MM.1S (cell line): ENCODE measurements at regions not wholly inside any gene's neighbourhood (a gene's known extent, or its start where the extent isn't known, plus 50 kb on each side); places are given as distances from the start of the nearest gene placed in this dataset.

Experiments
- EZH2 ChIP-seq: fragments of 300-600 bp; sonication (generic); optimal IDR thresholded peaks from 2 replicates; pipeline ENCODE3; 2017; ENCODE audit warnings: low read depth, mild to moderate bottlenecking, antibody characterized with exemption, low read length, mixed read lengths
- TF ChIP-seq, protein P1 (sequence below): fragments of 300-600 bp; sonication (generic); IDR thresholded peaks from 2 replicates; pipeline ENCODE4 v1.5.1; 2016; ENCODE audit warnings: antibody characterized with exemption, low read length, mixed read lengths

- TF ChIP-seq EZH2 = no peak
- TF ChIP-seq, protein P1, sequence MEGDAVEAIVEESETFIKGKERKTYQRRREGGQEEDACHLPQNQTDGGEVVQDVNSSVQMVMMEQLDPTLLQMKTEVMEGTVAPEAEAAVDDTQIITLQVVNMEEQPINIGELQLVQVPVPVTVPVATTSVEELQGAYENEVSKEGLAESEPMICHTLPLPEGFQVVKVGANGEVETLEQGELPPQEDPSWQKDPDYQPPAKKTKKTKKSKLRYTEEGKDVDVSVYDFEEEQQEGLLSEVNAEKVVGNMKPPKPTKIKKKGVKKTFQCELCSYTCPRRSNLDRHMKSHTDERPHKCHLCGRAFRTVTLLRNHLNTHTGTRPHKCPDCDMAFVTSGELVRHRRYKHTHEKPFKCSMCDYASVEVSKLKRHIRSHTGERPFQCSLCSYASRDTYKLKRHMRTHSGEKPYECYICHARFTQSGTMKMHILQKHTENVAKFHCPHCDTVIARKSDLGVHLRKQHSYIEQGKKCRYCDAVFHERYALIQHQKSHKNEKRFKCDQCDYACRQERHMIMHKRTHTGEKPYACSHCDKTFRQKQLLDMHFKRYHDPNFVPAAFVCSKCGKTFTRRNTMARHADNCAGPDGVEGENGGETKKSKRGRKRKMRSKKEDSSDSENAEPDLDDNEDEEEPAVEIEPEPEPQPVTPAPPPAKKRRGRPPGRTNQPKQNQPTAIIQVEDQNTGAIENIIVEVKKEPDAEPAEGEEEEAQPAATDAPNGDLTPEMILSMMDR = no peak
Measured at GRCh38 chr6:4421837-4422236, 286.5 kb upstream of the ECI2 start.
